BLaER1 (cell line): ENCODE measurements at regions not wholly inside any gene's neighbourhood (a gene's known extent, or its start where the extent isn't known, plus 50 kb on each side); places are given as distances from the start of the nearest gene placed in this dataset.

Experiments
- H3K27ac ChIP-seq: shearing (Covaris generic); formaldehyde crosslinking; 2 replicates; pipeline ENCODE4 v1.8.1; 2022
- H3K27me3 ChIP-seq: shearing (Covaris generic); formaldehyde crosslinking; 2 replicates; pipeline ENCODE4 v1.8.1; 2022
- H3K36me3 ChIP-seq: shearing (Covaris generic); formaldehyde crosslinking; 2 replicates; pipeline ENCODE4 v1.8.1; 2022
- H3K4me1 ChIP-seq: shearing (Covaris generic); formaldehyde crosslinking; 2 replicates; pipeline ENCODE4 v1.8.1; 2022
- H3K4me2 ChIP-seq: shearing (Covaris generic); formaldehyde crosslinking; 2 replicates; pipeline ENCODE4 v1.8.1; 2022
- H3K4me3 ChIP-seq: shearing (Covaris generic); formaldehyde crosslinking; 2 replicates; pipeline ENCODE4 v1.8.1; 2022
- H3K9ac ChIP-seq: shearing (Covaris generic); formaldehyde crosslinking; 2 replicates; pipeline ENCODE4 v1.8.1; 2022
- H3K9me3 ChIP-seq: shearing (Covaris generic); formaldehyde crosslinking; 2 replicates; pipeline ENCODE4 v1.8.1; 2022
- H4K20me1 ChIP-seq: shearing (Covaris generic); formaldehyde crosslinking; 2 replicates; pipeline ENCODE4 v1.8.1; 2022
- Cebpa-rat ChIP-seq: shearing (Covaris generic); IDR thresholded peaks from 2 replicates; pipeline ENCODE4 v1.8.1; 2022

GRCh38 chr1:5317391-5317790, 663.0 kb downstream of the AJAP1 start:
- H3K27ac ChIP-seq: no peak overlapping the region
- H3K27me3 ChIP-seq: no peaks in the 10 kb centered on the region
- H4K20me1 ChIP-seq: no peaks in the 10 kb centered on the region
- H3K36me3 ChIP-seq: no peaks in the 10 kb centered on the region
- no peaks in the 10 kb centered on the region for H3K9me3 ChIP-seq
- no peak for TF ChIP-seq Cebpa-rat
- no peak overlapping the region for H3K4me3 ChIP-seq
- H3K9ac ChIP-seq: no peak overlapping the region
- H3K4me1 ChIP-seq: no peaks in the 10 kb centered on the region
- no peak overlapping the region for H3K4me2 ChIP-seq

DNA sequence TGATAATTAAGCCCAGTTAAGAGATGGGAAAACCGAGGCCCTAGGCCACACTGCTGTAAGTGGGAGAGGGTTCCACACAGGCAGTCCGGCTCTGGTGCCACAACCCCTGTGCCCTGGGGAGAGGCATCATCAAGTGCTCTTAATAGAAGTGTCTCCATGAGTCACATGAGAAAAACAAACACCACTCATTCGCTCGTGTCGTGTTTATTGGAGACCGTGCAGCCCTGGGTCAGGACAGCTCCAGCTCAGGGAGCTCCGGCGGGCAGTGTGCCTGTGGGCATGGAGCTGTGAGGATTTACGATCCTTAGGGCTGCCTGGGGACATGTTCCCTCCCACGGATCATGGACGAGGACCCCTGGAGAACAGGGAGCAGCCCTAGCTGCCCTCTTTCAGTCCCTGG, 658.5 kb downstream of the AJAP1 start:
- Histone ChIP-seq H3K9me3 (no peaks in the 10 kb centered on the region), H3K27ac (no peak overlapping the region), H3K4me1 (no peaks in the 10 kb centered on the region), H3K27me3 (no peaks in the 10 kb centered on the region), H3K9ac (no peak overlapping the region), H3K4me3 (no peak overlapping the region), H3K4me2 (no peak overlapping the region), H3K36me3 (no peaks in the 10 kb centered on the region), H4K20me1 (no peaks in the 10 kb centered on the region)
- TF ChIP-seq Cebpa-rat: no peak

DNA sequence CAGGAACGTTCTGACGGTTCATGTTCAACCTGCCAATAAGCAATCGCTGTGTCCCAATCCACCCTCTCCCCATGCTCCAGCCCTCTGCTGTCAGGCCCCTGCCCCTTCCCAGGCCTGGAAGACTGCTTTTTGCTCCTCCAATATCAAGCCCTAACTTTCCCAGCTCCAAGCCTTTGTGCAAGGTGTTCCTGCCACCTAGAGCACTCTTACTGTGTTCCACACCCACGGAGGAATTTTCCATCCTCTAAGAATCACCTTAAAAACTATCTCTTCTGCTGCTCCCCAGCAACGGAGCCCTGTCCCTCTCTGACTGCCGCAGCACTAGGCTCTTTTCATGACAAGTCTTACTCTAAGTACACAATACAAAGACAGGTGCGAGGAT, 657.9 kb downstream of the AJAP1 start:
- Histone ChIP-seq H3K36me3 (no peaks in the 10 kb centered on the region), H3K27ac (no peak overlapping the region), H3K4me3 (no peak overlapping the region), H3K4me2 (no peak overlapping the region), H4K20me1 (no peaks in the 10 kb centered on the region), H3K27me3 (no peaks in the 10 kb centered on the region), H3K9me3 (no peaks in the 10 kb centered on the region), H3K9ac (no peak overlapping the region), H3K4me1 (no peaks in the 10 kb centered on the region)
- TF ChIP-seq Cebpa-rat: no peak

DNA sequence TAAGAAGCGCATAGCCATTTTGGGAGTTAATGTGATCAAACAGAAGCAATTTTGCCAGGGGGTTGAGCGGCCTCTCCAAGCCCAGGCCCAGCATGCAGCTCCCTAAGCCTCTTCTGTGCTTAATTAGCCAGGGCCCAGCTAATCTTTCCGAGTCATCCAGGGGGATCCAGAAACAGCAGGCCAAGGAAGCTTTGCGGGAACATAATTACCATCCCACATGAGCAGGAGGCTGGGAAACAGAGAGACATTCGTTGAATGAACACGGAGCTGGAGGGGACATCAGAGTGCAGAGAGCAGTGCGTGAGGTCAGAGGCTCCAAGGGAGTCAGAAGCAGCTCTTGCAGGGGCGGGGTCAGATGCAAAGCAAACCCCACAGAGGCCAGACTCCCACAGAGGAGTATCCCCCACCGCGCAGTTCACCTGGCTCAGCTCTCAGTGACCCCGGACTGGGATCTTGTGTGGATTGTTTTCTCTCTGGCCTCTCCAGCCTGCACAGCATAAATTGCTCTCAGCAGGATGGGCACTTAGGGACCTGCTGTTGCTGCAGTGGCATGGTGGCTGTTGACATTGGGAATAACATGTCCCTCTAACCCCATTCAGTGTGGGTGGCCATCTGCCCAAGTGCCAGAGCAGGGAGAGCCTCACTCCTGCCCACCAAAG, 657.4 kb downstream of the AJAP1 start:
- H3K4me2 ChIP-seq: no peak overlapping the region
- no peaks in the 10 kb centered on the region for H3K36me3 ChIP-seq
- no peak for TF ChIP-seq Cebpa-rat
- H3K27me3 ChIP-seq: no peaks in the 10 kb centered on the region
- H3K4me3 ChIP-seq: no peak overlapping the region
- H4K20me1 ChIP-seq: no peaks in the 10 kb centered on the region
- no peak overlapping the region for H3K9ac ChIP-seq
- no peak overlapping the region for H3K27ac ChIP-seq
- H3K9me3 ChIP-seq: no peaks in the 10 kb centered on the region
- H3K4me1 ChIP-seq: no peaks in the 10 kb centered on the region

DNA sequence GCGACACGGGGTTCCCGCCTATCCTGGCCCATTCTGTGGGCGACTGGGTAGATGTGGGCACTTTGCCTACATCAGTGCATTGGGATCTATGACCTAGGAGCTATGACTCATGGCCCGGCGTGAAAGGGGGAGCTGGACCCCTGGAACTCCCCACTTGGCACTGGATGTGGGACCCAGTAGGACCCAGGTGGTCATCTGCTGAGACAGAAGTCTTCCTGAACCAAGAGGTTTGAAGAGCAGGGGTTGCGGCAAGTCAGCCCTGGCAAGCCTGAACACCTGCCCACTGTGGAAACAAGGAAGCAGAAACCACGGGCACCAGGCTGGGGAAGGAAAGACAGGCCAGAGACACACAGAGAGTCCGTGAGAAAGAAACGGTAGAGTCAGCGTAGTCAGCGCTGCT, 656.7 kb downstream of the AJAP1 start:
- Histone ChIP-seq H3K27me3 (no peaks in the 10 kb centered on the region), H3K36me3 (no peaks in the 10 kb centered on the region), H3K4me2 (no peak overlapping the region), H3K4me1 (no peaks in the 10 kb centered on the region), H3K27ac (no peak overlapping the region), H3K4me3 (no peak overlapping the region), H3K9me3 (no peaks in the 10 kb centered on the region), H4K20me1 (no peaks in the 10 kb centered on the region), H3K9ac (no peak overlapping the region)
- no peak for TF ChIP-seq Cebpa-rat

DNA sequence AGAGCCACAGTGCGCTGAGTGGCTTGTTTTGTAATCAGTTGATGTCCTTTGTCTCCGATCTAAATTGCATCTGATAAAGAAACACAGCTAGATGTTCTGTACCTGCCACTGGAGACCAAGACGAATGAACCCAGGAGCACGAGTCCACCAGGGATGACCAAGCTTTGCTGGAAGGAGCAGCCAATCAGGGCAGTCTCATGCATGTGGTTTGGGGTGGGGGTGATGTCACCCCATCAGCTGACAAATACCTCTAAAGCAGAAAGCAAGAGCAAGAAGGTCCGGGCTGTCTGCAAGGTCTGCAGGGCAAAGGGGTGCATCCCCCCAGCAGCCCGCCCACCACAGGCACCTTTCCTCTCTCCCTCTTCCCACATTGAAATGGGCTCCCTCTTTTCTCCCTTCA, 653.8 kb downstream of the AJAP1 start:
- Histone ChIP-seq H3K4me2 (no peak overlapping the region), H3K9me3 (no peaks in the 10 kb centered on the region), H3K27ac (no peak overlapping the region), H3K4me1 (no peaks in the 10 kb centered on the region), H4K20me1 (no peaks in the 10 kb centered on the region), H3K27me3 (no peaks in the 10 kb centered on the region), H3K9ac (no peak overlapping the region), H3K4me3 (no peak overlapping the region), H3K36me3 (no peaks in the 10 kb centered on the region)
- TF ChIP-seq Cebpa-rat: no peak

DNA sequence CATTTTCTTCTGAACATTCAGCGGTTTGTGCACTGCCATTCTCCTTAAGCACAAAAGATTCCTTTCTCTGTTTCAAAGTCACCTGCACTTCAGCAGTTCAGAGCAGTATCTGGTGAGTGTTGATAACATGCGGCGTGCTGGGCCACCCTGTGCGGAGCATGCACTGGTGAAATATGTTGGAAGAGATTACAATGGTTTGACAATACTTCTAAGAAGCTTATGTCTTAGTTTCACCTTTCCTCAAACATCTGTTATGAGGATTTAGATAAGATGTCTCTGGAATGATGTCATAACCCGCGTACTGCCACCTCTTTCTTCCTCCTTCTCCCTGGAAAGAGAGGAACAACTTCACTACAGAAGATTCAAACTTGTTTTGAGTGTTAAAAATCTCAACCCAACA, 650.3 kb downstream of the AJAP1 start:
- H3K36me3 ChIP-seq: no peaks in the 10 kb centered on the region
- H4K20me1 ChIP-seq: no peaks in the 10 kb centered on the region
- no peak overlapping the region for H3K9ac ChIP-seq
- H3K4me2 ChIP-seq: no peak overlapping the region
- no peak overlapping the region for H3K4me3 ChIP-seq
- no peaks in the 10 kb centered on the region for H3K9me3 ChIP-seq
- no peak for TF ChIP-seq Cebpa-rat
- H3K4me1 ChIP-seq: no peaks in the 10 kb centered on the region
- H3K27ac ChIP-seq: no peak overlapping the region
- H3K27me3 ChIP-seq: no peaks in the 10 kb centered on the region

DNA sequence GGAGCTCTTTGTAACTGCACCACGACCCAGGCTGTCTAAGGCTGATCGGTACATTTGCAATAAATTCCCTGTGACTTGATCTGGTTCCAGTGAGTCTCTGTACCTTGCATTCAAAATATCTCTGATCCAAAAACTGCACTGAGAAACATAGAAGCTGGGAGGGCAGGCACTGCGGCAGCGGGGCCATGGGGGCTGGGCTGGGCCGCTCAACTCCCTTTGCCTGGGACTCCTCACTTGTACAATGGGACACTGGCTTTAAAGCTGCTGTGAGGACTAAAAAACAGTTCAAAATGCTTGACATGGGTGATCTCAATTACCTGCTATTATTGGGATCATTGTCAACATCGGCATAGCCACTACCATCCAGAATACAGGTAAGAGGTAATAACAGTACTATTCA, 644.0 kb downstream of the AJAP1 start:
- H3K27me3 ChIP-seq: no peaks in the 10 kb centered on the region
- H3K9me3 ChIP-seq: no peaks in the 10 kb centered on the region
- TF ChIP-seq Cebpa-rat: no peak
- no peaks in the 10 kb centered on the region for H4K20me1 ChIP-seq
- no peak overlapping the region for H3K4me3 ChIP-seq
- H3K27ac ChIP-seq: no peak overlapping the region
- no peaks in the 10 kb centered on the region for H3K36me3 ChIP-seq
- no peak overlapping the region for H3K4me2 ChIP-seq
- no peaks in the 10 kb centered on the region for H3K4me1 ChIP-seq
- H3K9ac ChIP-seq: no peak overlapping the region

- Histone ChIP-seq H3K4me2 (no peak overlapping the region), H3K27ac (no peak overlapping the region), H3K36me3 (no peaks in the 10 kb centered on the region), H4K20me1 (no peaks in the 10 kb centered on the region), H3K9ac (no peak overlapping the region), H3K27me3 (no peaks in the 10 kb centered on the region), H3K4me1 (no peaks in the 10 kb centered on the region), H3K4me3 (no peak overlapping the region), H3K9me3 (no peaks in the 10 kb centered on the region)
- no peak for TF ChIP-seq Cebpa-rat
Measured at GRCh38 chr1:5297886-5298239, 643.5 kb downstream of the AJAP1 start.

DNA sequence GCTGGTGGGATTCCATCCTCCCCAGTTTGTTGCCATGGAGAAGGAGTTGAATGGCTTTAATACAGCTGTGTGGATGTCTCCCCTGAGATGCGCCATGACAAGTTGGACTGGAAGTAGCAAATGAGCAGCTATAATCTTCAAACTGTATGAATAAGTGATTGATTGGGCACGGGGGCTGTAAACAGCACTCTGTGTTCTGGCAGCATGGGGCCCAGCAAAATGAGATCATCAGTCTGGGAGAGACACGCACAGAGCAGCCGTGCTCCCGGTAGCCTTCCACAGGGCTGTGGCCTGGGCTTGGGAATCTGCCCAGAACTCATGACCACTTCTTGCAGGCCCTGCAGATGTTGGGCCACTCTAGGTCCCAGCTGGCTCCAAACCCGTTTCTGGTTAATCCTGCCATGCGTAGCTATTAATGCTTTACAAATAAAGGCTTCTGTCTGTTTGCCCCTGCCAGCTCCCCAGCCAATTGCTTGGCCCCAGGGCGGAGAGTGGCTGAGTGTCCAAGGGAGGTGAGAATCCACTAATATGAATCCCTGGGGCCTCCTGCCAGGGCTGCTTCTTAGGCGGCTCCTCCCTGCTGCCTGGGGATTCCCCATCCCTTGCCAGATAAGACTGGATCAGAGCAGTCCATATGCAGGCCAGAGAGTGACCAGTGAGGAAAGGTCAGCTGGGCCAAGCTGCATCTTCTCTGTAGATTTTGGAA, 642.9 kb downstream of the AJAP1 start:
- Histone ChIP-seq H3K4me2 (no peak overlapping the region), H3K27me3 (no peaks in the 10 kb centered on the region), H3K4me3 (no peak overlapping the region), H3K4me1 (no peaks in the 10 kb centered on the region), H3K27ac (no peak overlapping the region), H3K9me3 (no peaks in the 10 kb centered on the region), H3K36me3 (no peaks in the 10 kb centered on the region), H3K9ac (no peak overlapping the region), H4K20me1 (no peaks in the 10 kb centered on the region)
- TF ChIP-seq Cebpa-rat: no peak
